ENCODE measurements at regions not wholly inside any gene's neighbourhood (a gene's known extent, or its start where the extent isn't known, plus 50 kb on each side); places are given as distances from the start of the nearest gene placed in this dataset.
"Not testable (repeated sequence)": the region's sequence is repeated elsewhere in the genome, so short reads cannot be mapped to it uniquely, and the experiment has no call there.

GRCh38 chr2:83217854-83218253 lies 1241.2 kb downstream of the SUCLG1 start:
- Histone ChIP-seq H3K9me3 (ENCODE audit: control insufficient read depth in 2 of 2, insufficient read depth in 1 of 2, low read depth in 1 of 2, low read length in 1 of 2) (no peaks in the 10 kb centered on the region), H3K27me3 (ENCODE audit: control insufficient read depth in 1 of 2, insufficient read depth in 2 of 2, low read length in 2 of 2) (no peaks in the 10 kb centered on the region), H3K27ac (ENCODE audit: low read depth in 2 of 2, low read length in 1 of 2) (no peak overlapping the region), H3K4me1 (ENCODE audit: control insufficient read depth in 2 of 2, insufficient read depth in 2 of 2, low read length in 1 of 2) (no peaks in the 10 kb centered on the region), H3K36me3 (ENCODE audit: control insufficient read depth in 2 of 2, insufficient read depth in 2 of 2, low read length in 1 of 2) (no peaks in the 10 kb centered on the region), H3K4me3 (ENCODE audit: low read depth in 1 of 2, low read length in 2 of 2) (no peak overlapping the region)
- 71 to 80% methylated on average over 4 of the region's 4 CpGs for WGBS, 2 donors

GRCh38 chr2:83196225-83196624 lies 1262.9 kb downstream of the SUCLG1 start:
- Histone ChIP-seq H3K4me1 (ENCODE audit: control insufficient read depth in 2 of 2, insufficient read depth in 2 of 2, low read length in 1 of 2) (no peaks in the 10 kb centered on the region), H3K4me3 (ENCODE audit: low read depth in 1 of 2, low read length in 2 of 2) (no peak overlapping the region), H3K9me3 (ENCODE audit: control insufficient read depth in 2 of 2, insufficient read depth in 1 of 2, low read depth in 1 of 2, low read length in 1 of 2) (no peaks in the 10 kb centered on the region), H3K36me3 (ENCODE audit: control insufficient read depth in 2 of 2, insufficient read depth in 2 of 2, low read length in 1 of 2) (no peaks in the 10 kb centered on the region), H3K27ac (ENCODE audit: low read depth in 2 of 2, low read length in 1 of 2) (no peak overlapping the region), H3K27me3 (ENCODE audit: control insufficient read depth in 1 of 2, insufficient read depth in 2 of 2, low read length in 2 of 2) (no peaks in the 10 kb centered on the region)
- WGBS, 2 donors = 0 to 3% methylated on average over 1 of the region's 1 CpG

GRCh38 chr2:83191316-83191715 lies 1267.8 kb downstream of the SUCLG1 start:
- H3K9me3 ChIP-seq (ENCODE audit: control insufficient read depth in 2 of 2, insufficient read depth in 1 of 2, low read depth in 1 of 2, low read length in 1 of 2) = no peaks in the 10 kb centered on the region
- WGBS, 2 donors = 92 to 98% methylated on average over 2 of the region's 2 CpGs

GRCh38 chr2:83186105-83186760 lies 1272.8 kb downstream of the SUCLG1 start:
- no peaks in the 10 kb centered on the region for H3K27me3 ChIP-seq (ENCODE audit: control insufficient read depth in 1 of 2, insufficient read depth in 2 of 2, low read length in 2 of 2)
- H3K36me3 ChIP-seq (ENCODE audit: control insufficient read depth in 2 of 2, insufficient read depth in 2 of 2, low read length in 1 of 2) = no peaks in the 10 kb centered on the region
- 70 to 77% methylated on average over 8 of the region's 8 CpGs for WGBS, 2 donors
- H3K4me1 ChIP-seq (ENCODE audit: control insufficient read depth in 2 of 2, insufficient read depth in 2 of 2, low read length in 1 of 2) = no peaks in the 10 kb centered on the region
- H3K9me3 ChIP-seq (ENCODE audit: control insufficient read depth in 2 of 2, insufficient read depth in 1 of 2, low read depth in 1 of 2, low read length in 1 of 2) = no peaks in the 10 kb centered on the region
- no peak overlapping the region for H3K4me3 ChIP-seq (ENCODE audit: low read depth in 1 of 2, low read length in 2 of 2)
- H3K27ac ChIP-seq (ENCODE audit: low read depth in 2 of 2, low read length in 1 of 2) = no peak overlapping the region

More at GRCh38 chr2:83191316-83191715, 1267.8 kb downstream of the SUCLG1 start:
- Histone ChIP-seq H3K36me3 (ENCODE audit: control insufficient read depth in 2 of 2, insufficient read depth in 2 of 2, low read length in 1 of 2) (no peaks in the 10 kb centered on the region), H3K27ac (ENCODE audit: low read depth in 2 of 2, low read length in 1 of 2) (no peak overlapping the region), H3K4me1 (ENCODE audit: control insufficient read depth in 2 of 2, insufficient read depth in 2 of 2, low read length in 1 of 2) (no peaks in the 10 kb centered on the region), H3K4me3 (ENCODE audit: low read depth in 1 of 2, low read length in 2 of 2) (no peak overlapping the region), H3K27me3 (ENCODE audit: control insufficient read depth in 1 of 2, insufficient read depth in 2 of 2, low read length in 2 of 2) (no peaks in the 10 kb centered on the region)

GRCh38 chr2:83180862-83181530 lies 1278.1 kb downstream of the SUCLG1 start:
- not testable (repeated sequence) for H3K27me3 ChIP-seq (ENCODE audit: control insufficient read depth in 1 of 2, insufficient read depth in 2 of 2, low read length in 2 of 2)
- WGBS, 2 donors = 93 to 94% methylated on average over 33 to 34 of the region's 34 CpGs

GRCh38 chr2:83176539-83176938 lies 1282.5 kb downstream of the SUCLG1 start:
- Histone ChIP-seq H3K36me3 (ENCODE audit: control insufficient read depth in 2 of 2, insufficient read depth in 2 of 2, low read length in 1 of 2) (no peaks in the 10 kb centered on the region), H3K27ac (ENCODE audit: low read depth in 2 of 2, low read length in 1 of 2) (no peak overlapping the region), H3K4me1 (ENCODE audit: control insufficient read depth in 2 of 2, insufficient read depth in 2 of 2, low read length in 1 of 2) (no peaks in the 10 kb centered on the region), H3K4me3 (ENCODE audit: low read depth in 1 of 2, low read length in 2 of 2) (no peak overlapping the region), H3K27me3 (ENCODE audit: control insufficient read depth in 1 of 2, insufficient read depth in 2 of 2, low read length in 2 of 2) (no peaks in the 10 kb centered on the region), H3K9me3 (ENCODE audit: control insufficient read depth in 2 of 2, insufficient read depth in 1 of 2, low read depth in 1 of 2, low read length in 1 of 2) (peaks cover 0 to 3% of the 10 kb centered on the region in 2 donors)
- whole genome bisulfite sequencing, 2 donors = 88 to 89% methylated on average over 2 of the region's 2 CpGs

More at GRCh38 chr2:83180862-83181530, 1278.1 kb downstream of the SUCLG1 start:
- H3K4me3 ChIP-seq (ENCODE audit: low read depth in 1 of 2, low read length in 2 of 2); H3K4me1 ChIP-seq (ENCODE audit: control insufficient read depth in 2 of 2, insufficient read depth in 2 of 2, low read length in 1 of 2); H3K27ac ChIP-seq (ENCODE audit: low read depth in 2 of 2, low read length in 1 of 2); H3K36me3 ChIP-seq (ENCODE audit: control insufficient read depth in 2 of 2, insufficient read depth in 2 of 2, low read length in 1 of 2); H3K9me3 ChIP-seq (ENCODE audit: control insufficient read depth in 2 of 2, insufficient read depth in 1 of 2, low read depth in 1 of 2, low read length in 1 of 2): not testable (repeated sequence)

GRCh38 chr2:83172841-83173240 lies 1286.2 kb downstream of the SUCLG1 start:
- no peaks in the 10 kb centered on the region for H3K9me3 ChIP-seq (ENCODE audit: control insufficient read depth in 2 of 2, insufficient read depth in 1 of 2, low read depth in 1 of 2, low read length in 1 of 2)
- no peaks in the 10 kb centered on the region for H3K4me1 ChIP-seq (ENCODE audit: control insufficient read depth in 2 of 2, insufficient read depth in 2 of 2, low read length in 1 of 2)
- 74 to 83% methylated on average over 2 of the region's 2 CpGs for WGBS, 2 donors
- H3K27ac ChIP-seq (ENCODE audit: low read depth in 2 of 2, low read length in 1 of 2) = no peak overlapping the region
- H3K27me3 ChIP-seq (ENCODE audit: control insufficient read depth in 1 of 2, insufficient read depth in 2 of 2, low read length in 2 of 2) = no peaks in the 10 kb centered on the region
- no peak overlapping the region for H3K4me3 ChIP-seq (ENCODE audit: low read depth in 1 of 2, low read length in 2 of 2)
- H3K36me3 ChIP-seq (ENCODE audit: control insufficient read depth in 2 of 2, insufficient read depth in 2 of 2, low read length in 1 of 2) = no peaks in the 10 kb centered on the region

GRCh38 chr2:83168377-83168776 lies 1290.7 kb downstream of the SUCLG1 start:
- Histone ChIP-seq H3K4me3 (ENCODE audit: low read depth in 1 of 2, low read length in 2 of 2) (no peak overlapping the region), H3K27ac (ENCODE audit: low read depth in 2 of 2, low read length in 1 of 2) (no peak overlapping the region), H3K36me3 (ENCODE audit: control insufficient read depth in 2 of 2, insufficient read depth in 2 of 2, low read length in 1 of 2) (no peaks in the 10 kb centered on the region), H3K9me3 (ENCODE audit: control insufficient read depth in 2 of 2, insufficient read depth in 1 of 2, low read depth in 1 of 2, low read length in 1 of 2) (no peaks in the 10 kb centered on the region), H3K27me3 (ENCODE audit: control insufficient read depth in 1 of 2, insufficient read depth in 2 of 2, low read length in 2 of 2) (no peaks in the 10 kb centered on the region), H3K4me1 (ENCODE audit: control insufficient read depth in 2 of 2, insufficient read depth in 2 of 2, low read length in 1 of 2) (no peaks in the 10 kb centered on the region)
- WGBS, 2 donors = 80 to 83% methylated on average over 2 of the region's 2 CpGs

- no peaks in the 10 kb centered on the region for H3K27me3 ChIP-seq (ENCODE audit: control insufficient read depth in 1 of 2, insufficient read depth in 2 of 2, low read length in 2 of 2)
- no peaks in the 10 kb centered on the region for H3K36me3 ChIP-seq (ENCODE audit: control insufficient read depth in 2 of 2, insufficient read depth in 2 of 2, low read length in 1 of 2)
- no peaks in the 10 kb centered on the region for H3K9me3 ChIP-seq (ENCODE audit: control insufficient read depth in 2 of 2, insufficient read depth in 1 of 2, low read depth in 1 of 2, low read length in 1 of 2)
- no peak overlapping the region for H3K27ac ChIP-seq (ENCODE audit: low read depth in 2 of 2, low read length in 1 of 2)
- WGBS, 2 donors = 85 to 87% methylated on average over 3 of the region's 3 CpGs
- H3K4me3 ChIP-seq (ENCODE audit: low read depth in 1 of 2, low read length in 2 of 2) = no peak overlapping the region
- no peaks in the 10 kb centered on the region for H3K4me1 ChIP-seq (ENCODE audit: control insufficient read depth in 2 of 2, insufficient read depth in 2 of 2, low read length in 1 of 2)
Measured at GRCh38 chr2:83162421-83162820, 1296.7 kb downstream of the SUCLG1 start.

- Histone ChIP-seq H3K27ac (ENCODE audit: low read depth in 2 of 2, low read length in 1 of 2) (no peak overlapping the region), H3K9me3 (ENCODE audit: control insufficient read depth in 2 of 2, insufficient read depth in 1 of 2, low read depth in 1 of 2, low read length in 1 of 2) (no peaks in the 10 kb centered on the region), H3K4me3 (ENCODE audit: low read depth in 1 of 2, low read length in 2 of 2) (no peak overlapping the region), H3K27me3 (ENCODE audit: control insufficient read depth in 1 of 2, insufficient read depth in 2 of 2, low read length in 2 of 2) (no peaks in the 10 kb centered on the region), H3K36me3 (ENCODE audit: control insufficient read depth in 2 of 2, insufficient read depth in 2 of 2, low read length in 1 of 2) (no peaks in the 10 kb centered on the region), H3K4me1 (ENCODE audit: control insufficient read depth in 2 of 2, insufficient read depth in 2 of 2, low read length in 1 of 2) (no peaks in the 10 kb centered on the region)
- WGBS, 2 donors = 64 to 68% methylated on average over 3 of the region's 3 CpGs
Measured at GRCh38 chr2:83160571-83160970, 1298.5 kb downstream of the SUCLG1 start.

Data from esophagus (tissue), 2 donors.